NCI-H1930 (cell line): ENCODE measurements at regions not wholly inside any gene's neighbourhood (a gene's known extent, or its start where the extent isn't known, plus 50 kb on each side); places are given as distances from the start of the nearest gene placed in this dataset.
"Not testable (repeated sequence)": the region's sequence is repeated elsewhere in the genome, so short reads cannot be mapped to it uniquely, and the experiment has no call there.

Experiments
- DNase-seq, 2 experiments: peaks; one replicate each; lab custom pipeline; 2025; lab: John Stamatoyannopoulos, UW

GRCh38 chr13:74246487-74246886, 112.3 kb upstream of the KLF12 start:
- no peak for DNase-seq

- no peak for DNase-seq
Measured at GRCh38 chr13:74243637-74244526, 109.7 kb upstream of the KLF12 start.

- not testable (repeated sequence) for DNase-seq
Measured at GRCh38 chr13:74241343-74241742, 107.1 kb upstream of the KLF12 start.

- no peak for DNase-seq
Measured at GRCh38 chr13:74230984-74231501, 96.8 kb upstream of the KLF12 start.

GRCh38 chr13:74229242-74229641, 95.0 kb upstream of the KLF12 start:
- DNase-seq: no peak

- no peak for DNase-seq
Measured at GRCh38 chr13:74227476-74228158, 93.4 kb upstream of the KLF12 start.

GRCh38 chr13:74226791-74227475, 92.7 kb upstream of the KLF12 start:
- DNase-seq: no peak

GRCh38 chr13:74221752-74222151, 87.5 kb upstream of the KLF12 start:
- DNase-seq: no peak

GRCh38 chr13:74219566-74219965, 85.4 kb upstream of the KLF12 start:
- no peak for DNase-seq

GRCh38 chr13:74218291-74218690, 84.1 kb upstream of the KLF12 start:
- DNase-seq: no peak

GRCh38 chr13:74217811-74218210, 83.6 kb upstream of the KLF12 start:
- no peak for DNase-seq

- DNase-seq: no peak
Measured at GRCh38 chr13:74215420-74215819, 81.2 kb upstream of the KLF12 start.

- DNase-seq: no peak
Measured at GRCh38 chr13:74214321-74214720, 80.1 kb upstream of the KLF12 start.

- DNase-seq: peak in 1 of 2 experiments; percentile 9
Measured at GRCh38 chr13:74210693-74211393, 76.6 kb upstream of the KLF12 start.

GRCh38 chr13:74206855-74207254, 72.7 kb upstream of the KLF12 start:
- no peak for DNase-seq

GRCh38 chr13:74206061-74206561, 71.9 kb upstream of the KLF12 start:
- DNase-seq: no peak

- DNase-seq: no peak
Measured at GRCh38 chr13:74205313-74205690, 71.1 kb upstream of the KLF12 start.

- DNase-seq: no peak
Measured at GRCh38 chr13:74204602-74205312, 70.6 kb upstream of the KLF12 start.

GRCh38 chr13:74203576-74203975, 69.4 kb upstream of the KLF12 start:
- no peak for DNase-seq

GRCh38 chr13:74202129-74202813, 68.1 kb upstream of the KLF12 start:
- DNase-seq: no peak
